Fibroblast of lung (primary cell): ENCODE measurements at regions not wholly inside any gene's neighbourhood (a gene's known extent, or its start where the extent isn't known, plus 50 kb on each side); places are given as distances from the start of the nearest gene placed in this dataset.

Source experiments
- CTCF ChIP-seq, 2 donors: IDR thresholded peaks in 1 of 2; conservative IDR thresholded peaks in 1 of 2; 1 replicate in 1 of 2; 2 replicates in 1 of 2; pipeline ENCODE4 v1.5.1; 2011 to 2012; ENCODE audit warnings: low read length in 2 of 2, control low read depth in 1 of 2, inconsistent platforms in 1 of 2, low read depth in 1 of 2, mild to moderate bottlenecking in 1 of 2
- EZH2 ChIP-seq: IDR thresholded peaks from 2 replicates; pipeline ENCODE4 v1.5.1; 2012; ENCODE audit warnings: low read length, control low read depth, mild to moderate bottlenecking; ENCODE audit errors: missing control alignments

- TF ChIP-seq CTCF (conservative IDR thresholded peaks at IDR 0.05 in 1 of 2, IDR thresholded peaks at IDR 0.05 in 1 of 2; ENCODE audit: low read depth in 1 of 2, low read length in 2 of 2) (no peak), EZH2 (no peak)
Observed at GRCh38 chr6:159099961-159100360, 55.2 kb upstream of the TAGAP start.
